ENCODE measurements at regions not wholly inside any gene's neighbourhood (a gene's known extent, or its start where the extent isn't known, plus 50 kb on each side); places are given as distances from the start of the nearest gene placed in this dataset.

- TF ChIP-seq CTCF (IDR thresholded peaks at IDR 0.05) (no peak), POLR2A (IDR thresholded peaks at IDR 0.05) (no peak)
Measured at GRCh38 chr16:76038097-76038496, 239.1 kb upstream of the CNTNAP4 start.

All from body of pancreas (tissue), 4 donors.